DOHH2 (cell line): ENCODE measurements at regions not wholly inside any gene's neighbourhood (a gene's known extent, or its start where the extent isn't known, plus 50 kb on each side); places are given as distances from the start of the nearest gene placed in this dataset.

Experiments used
- EZH2phosphoT487 ChIP-seq: fragments of 200-600 bp; sonication (generic); IDR thresholded peaks from 2 replicates; pipeline ENCODE4 v1.6.1; 2017; ENCODE audit warnings: borderline replicate concordance, mild to moderate bottlenecking, antibody characterized with exemption, low read length, moderate library complexity, mixed read lengths
- TF ChIP-seq, protein P1 (sequence below): fragments of 200-600 bp; sonication (generic); IDR thresholded peaks from one replicate; pipeline ENCODE4 v1.5.1; 2014; ENCODE audit warnings: antibody characterized with exemption, mild to moderate bottlenecking, low read depth, low read length; ENCODE audit not compliant: poor library complexity, severe bottlenecking

DNA sequence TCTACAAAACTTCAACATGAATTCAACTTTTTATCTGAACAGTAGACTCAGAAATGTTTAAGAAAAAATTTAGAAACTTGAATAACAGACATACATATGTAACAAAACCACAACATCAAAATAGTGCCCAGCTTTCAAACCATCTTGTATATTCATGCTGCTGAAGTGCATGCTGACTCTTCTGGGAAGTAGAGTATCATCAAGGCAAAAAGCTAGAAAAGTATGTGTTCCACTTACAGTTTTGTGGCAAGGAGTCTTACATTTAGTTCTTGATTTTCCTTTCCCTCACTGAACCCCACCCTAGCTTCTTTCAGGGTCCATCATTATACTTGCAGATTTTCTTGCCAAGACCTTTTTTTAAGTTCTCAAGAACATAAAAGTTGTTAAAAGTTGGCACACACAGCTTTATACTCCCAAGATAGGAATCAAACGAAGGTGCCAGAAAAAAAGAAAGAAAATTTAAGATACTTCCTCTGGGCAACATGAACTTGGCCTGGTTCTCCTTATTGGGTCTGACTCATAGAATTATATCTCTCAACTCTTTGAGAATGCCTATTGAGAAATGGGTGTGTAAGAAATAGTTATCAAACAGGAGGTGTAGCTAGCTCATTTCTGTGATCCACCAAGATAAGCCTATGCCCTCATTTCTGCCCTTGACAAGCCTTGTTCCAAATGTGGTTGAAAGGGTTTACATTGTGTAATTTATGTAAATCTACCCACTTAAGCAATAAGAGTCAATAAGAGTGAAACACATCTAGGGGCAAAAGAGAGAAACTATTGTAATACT lies 667.6 kb upstream of the ACVR2A start:
- TF ChIP-seq, protein P1, sequence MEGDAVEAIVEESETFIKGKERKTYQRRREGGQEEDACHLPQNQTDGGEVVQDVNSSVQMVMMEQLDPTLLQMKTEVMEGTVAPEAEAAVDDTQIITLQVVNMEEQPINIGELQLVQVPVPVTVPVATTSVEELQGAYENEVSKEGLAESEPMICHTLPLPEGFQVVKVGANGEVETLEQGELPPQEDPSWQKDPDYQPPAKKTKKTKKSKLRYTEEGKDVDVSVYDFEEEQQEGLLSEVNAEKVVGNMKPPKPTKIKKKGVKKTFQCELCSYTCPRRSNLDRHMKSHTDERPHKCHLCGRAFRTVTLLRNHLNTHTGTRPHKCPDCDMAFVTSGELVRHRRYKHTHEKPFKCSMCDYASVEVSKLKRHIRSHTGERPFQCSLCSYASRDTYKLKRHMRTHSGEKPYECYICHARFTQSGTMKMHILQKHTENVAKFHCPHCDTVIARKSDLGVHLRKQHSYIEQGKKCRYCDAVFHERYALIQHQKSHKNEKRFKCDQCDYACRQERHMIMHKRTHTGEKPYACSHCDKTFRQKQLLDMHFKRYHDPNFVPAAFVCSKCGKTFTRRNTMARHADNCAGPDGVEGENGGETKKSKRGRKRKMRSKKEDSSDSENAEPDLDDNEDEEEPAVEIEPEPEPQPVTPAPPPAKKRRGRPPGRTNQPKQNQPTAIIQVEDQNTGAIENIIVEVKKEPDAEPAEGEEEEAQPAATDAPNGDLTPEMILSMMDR, result no peak
- TF ChIP-seq EZH2phosphoT487, result no peak
